Ishikawa (cell line): ENCODE measurements at regions not wholly inside any gene's neighbourhood (a gene's known extent, or its start where the extent isn't known, plus 50 kb on each side); places are given as distances from the start of the nearest gene placed in this dataset.
A peak's percentile ranks its signal among the peaks of the same experiment; 100 is the strongest.

Source experiments
- CEBPB ChIP-seq: IDR thresholded peaks from 2 replicates; pipeline ENCODE4 v1.6.1; 2012
- CREB1 ChIP-seq: IDR thresholded peaks from 2 replicates; pipeline ENCODE4 v1.6.1; 2012; ENCODE audit warnings: low read depth
- EGR1 ChIP-seq: IDR thresholded peaks from 2 replicates; pipeline ENCODE4 v1.6.1; 2012
- EP300 ChIP-seq: IDR thresholded peaks from 2 replicates; pipeline ENCODE4 v1.6.1; 2012; ENCODE audit warnings: borderline replicate concordance
- FOXM1 ChIP-seq: IDR thresholded peaks from 2 replicates; pipeline ENCODE4 v1.6.1; 2012; ENCODE audit warnings: low read depth, borderline replicate concordance
- MAX ChIP-seq: IDR thresholded peaks from 2 replicates; pipeline ENCODE4 v1.6.1; 2012
- NFIC ChIP-seq: IDR thresholded peaks from 2 replicates; pipeline ENCODE4 v1.6.1; 2012
- RAD21 ChIP-seq: IDR thresholded peaks from 2 replicates; pipeline ENCODE4 v1.6.1; 2012; ENCODE audit warnings: low read depth
- REST ChIP-seq: IDR thresholded peaks from 2 replicates; pipeline ENCODE4 v1.6.1; 2012; ENCODE audit warnings: low read depth, mild to moderate bottlenecking
- TAF1 ChIP-seq: IDR thresholded peaks from 2 replicates; pipeline ENCODE4 v1.6.1; 2012; ENCODE audit warnings: low read depth, mild to moderate bottlenecking
- TCF12 ChIP-seq: IDR thresholded peaks from 2 replicates; pipeline ENCODE4 v1.6.1; 2012; ENCODE audit warnings: low read depth
- TEAD4 ChIP-seq: IDR thresholded peaks from 2 replicates; pipeline ENCODE4 v1.6.1; 2012
- USF1 ChIP-seq: IDR thresholded peaks from 2 replicates; pipeline ENCODE4 v1.6.1; 2012
- YY1 ChIP-seq: IDR thresholded peaks from 2 replicates; pipeline ENCODE4 v1.6.1; 2012; ENCODE audit warnings: low read depth
- ZBTB7A ChIP-seq: IDR thresholded peaks from 2 replicates; pipeline ENCODE4 v1.6.1; 2012; ENCODE audit warnings: low read depth

DNA sequence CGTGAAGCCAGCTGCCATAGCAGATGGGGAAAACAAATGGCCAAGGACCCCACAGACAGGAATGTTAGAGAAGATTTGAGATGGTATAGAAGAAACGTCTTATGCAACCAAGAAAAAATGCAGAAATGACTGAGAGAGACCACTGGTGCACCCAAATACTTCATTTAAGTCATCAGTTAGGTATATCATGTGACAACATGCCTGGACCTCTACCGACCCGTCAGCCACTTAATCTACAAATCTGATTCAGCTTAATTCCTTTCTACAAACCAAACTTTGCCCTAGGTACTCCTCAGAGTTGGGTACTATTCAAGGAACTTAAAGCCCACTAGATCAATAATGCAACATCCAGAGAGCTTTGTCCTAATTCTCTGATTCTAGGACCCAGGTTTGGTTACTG lies 126.0 kb upstream of the UBE2E2 start:
- no peak for TF ChIP-seq TAF1
- TF ChIP-seq CREB1 = no peak
- no peak for TF ChIP-seq NFIC
- TF ChIP-seq EP300 = no peak
- TF ChIP-seq ZBTB7A = no peak
- no peak for TF ChIP-seq CEBPB

GRCh38 chr3:23078735-23079134 lies 124.4 kb upstream of the UBE2E2 start:
- TF ChIP-seq RAD21 (no peak), EP300 (no peak), USF1 (no peak), ZBTB7A (no peak), CEBPB (no peak), TAF1 (no peak), TEAD4 (no peak), FOXM1 (no peak), REST (no peak), EGR1 (no peak), TCF12 (no peak)

GRCh38 chr3:23079976-23080375 lies 123.2 kb upstream of the UBE2E2 start:
- TF ChIP-seq TCF12 = peak; percentile 88
- TF ChIP-seq EP300 = peak; percentile 85
- TF ChIP-seq TEAD4 = peak; percentile 91
- TF ChIP-seq MAX = no peak; the same call in 1 of the 2 replicates
- no peak for TF ChIP-seq TAF1
- peak; percentile 96 for TF ChIP-seq NFIC
- TF ChIP-seq YY1 = 0 out of 2 replicates have a peak, but pooled peaks have one; percentile 19
- peak; percentile 0; the same call in 1 of the 2 replicates for TF ChIP-seq RAD21
- no peak for TF ChIP-seq EGR1
- no peak for TF ChIP-seq USF1
- TF ChIP-seq ZBTB7A = no peak
- TF ChIP-seq CEBPB = peak; percentile 37; the same call in 1 of the 2 replicates
- no peak for TF ChIP-seq CREB1
- TF ChIP-seq FOXM1 = peak; percentile 82; the same call in 1 of the 2 replicates

GRCh38 chr3:23083701-23084100 lies 119.4 kb upstream of the UBE2E2 start:
- TF ChIP-seq TEAD4 (no peak), CREB1 (no peak), RAD21 (no peak), YY1 (no peak), FOXM1 (no peak), MAX (no peak), EGR1 (no peak), USF1 (no peak), EP300 (no peak), NFIC (no peak), REST (no peak), ZBTB7A (no peak), TCF12 (no peak), CEBPB (no peak), TAF1 (no peak)

GRCh38 chr3:23084367-23084766 lies 118.8 kb upstream of the UBE2E2 start:
- TF ChIP-seq CEBPB (no peak), EP300 (no peak), TAF1 (no peak), REST (no peak), NFIC (no peak)
